Mesodermal cell (in vitro differentiated cells): ENCODE measurements at regions not wholly inside any gene's neighbourhood (a gene's known extent, or its start where the extent isn't known, plus 50 kb on each side); places are given as distances from the start of the nearest gene placed in this dataset.

Experiments used
- H3K27ac ChIP-seq: 2 replicates; pipeline ENCODE4 v1.7.0; 2013; ENCODE audit warnings: mild to moderate bottlenecking, low read depth, low read length, moderate library complexity; ENCODE audit not compliant: severe bottlenecking
- H3K36me3 ChIP-seq: 2 replicates; pipeline ENCODE4 v1.7.1; 2013; ENCODE audit warnings: mild to moderate bottlenecking, low read length, moderate library complexity; ENCODE audit not compliant: control insufficient read depth, insufficient read depth
- H3K4me1 ChIP-seq: one replicate; pipeline ENCODE4 v1.7.1; 2013; ENCODE audit warnings: mild to moderate bottlenecking, low read length; ENCODE audit not compliant: insufficient read depth, control insufficient read depth, poor library complexity, severe bottlenecking
- H3K4me3 ChIP-seq: 2 replicates; pipeline ENCODE4 v1.7.0; 2013; ENCODE audit warnings: low read length, control low read depth, mild to moderate bottlenecking; ENCODE audit not compliant: insufficient read depth, poor library complexity, severe bottlenecking; ENCODE audit errors: extremely low read depth
- H3K9me3 ChIP-seq: 2 replicates; pipeline ENCODE4 v1.7.1; 2013; ENCODE audit warnings: mild to moderate bottlenecking, low read length, moderate library complexity; ENCODE audit not compliant: control insufficient read depth
- WGBS, 2 experiments: methylation state at CpG; one replicate each; pipeline ENCODE4 v1.1.5; 2013; ENCODE audit warnings: missing lambda C conversion rate in 2 of 2; ENCODE audit not compliant: insufficient coverage in 2 of 2; 5-methylcytosine and 5-hydroxymethylcytosine counted together

GRCh38 chr7:67773081-67773480 is 776.4 kb downstream of the TYW1 start:
- H3K27ac ChIP-seq = no peak overlapping the region
- H3K4me1 ChIP-seq = peaks cover 3% of the 10 kb centered on the region
- 89 to 96% methylated on average over 4 to 6 of the region's 6 CpGs for WGBS, 2 experiments
- no peaks in the 10 kb centered on the region for H3K36me3 ChIP-seq
- H3K4me3 ChIP-seq = no peak overlapping the region
- H3K9me3 ChIP-seq = no peaks in the 10 kb centered on the region

GRCh38 chr7:67777119-67777518 is 780.5 kb downstream of the TYW1 start:
- Histone ChIP-seq H3K36me3 (no peaks in the 10 kb centered on the region), H3K4me1 (peaks cover 3% of the 10 kb centered on the region), H3K4me3 (no peak overlapping the region), H3K9me3 (no peaks in the 10 kb centered on the region), H3K27ac (no peak overlapping the region)
- WGBS, 2 experiments = 50 to 100% methylated on average over 1 of the region's 3 CpGs

GRCh38 chr7:67781841-67782240 is 785.2 kb downstream of the TYW1 start:
- Histone ChIP-seq H3K4me3 (no peak overlapping the region), H3K4me1 (peaks cover 3% of the 10 kb centered on the region), H3K27ac (no peak overlapping the region), H3K9me3 (no peaks in the 10 kb centered on the region), H3K36me3 (no peaks in the 10 kb centered on the region)
- 72 to 85% methylated on average over 3 to 5 of the region's 7 CpGs for WGBS, 2 experiments

DNA sequence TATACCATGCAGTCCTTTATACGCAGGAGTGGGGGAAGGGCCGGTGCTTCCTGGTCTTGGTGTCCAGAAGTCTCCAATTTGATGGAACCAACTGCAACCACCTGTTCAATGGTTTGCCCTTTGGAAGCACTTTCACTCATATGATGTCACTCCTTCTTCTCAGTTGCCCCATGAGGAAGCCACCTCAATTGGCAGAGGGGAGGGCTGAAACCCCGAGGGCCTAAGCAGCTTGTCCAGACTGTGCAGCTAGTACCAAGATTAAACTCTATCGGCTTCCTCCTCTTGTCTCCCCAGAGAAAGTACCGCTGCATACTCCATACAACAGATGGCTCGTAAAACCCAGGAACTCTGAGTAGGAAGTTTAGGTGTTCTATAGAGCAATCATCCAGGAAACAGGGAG is 789.4 kb downstream of the TYW1 start:
- H3K4me3 ChIP-seq = no peak overlapping the region
- H3K4me1 ChIP-seq = peaks cover 4% of the 10 kb centered on the region
- no peaks in the 10 kb centered on the region for H3K9me3 ChIP-seq
- no peaks in the 10 kb centered on the region for H3K36me3 ChIP-seq
- WGBS, 2 experiments = 89 to 100% methylated on average over 3 of the region's 6 CpGs
- no peak overlapping the region for H3K27ac ChIP-seq

DNA sequence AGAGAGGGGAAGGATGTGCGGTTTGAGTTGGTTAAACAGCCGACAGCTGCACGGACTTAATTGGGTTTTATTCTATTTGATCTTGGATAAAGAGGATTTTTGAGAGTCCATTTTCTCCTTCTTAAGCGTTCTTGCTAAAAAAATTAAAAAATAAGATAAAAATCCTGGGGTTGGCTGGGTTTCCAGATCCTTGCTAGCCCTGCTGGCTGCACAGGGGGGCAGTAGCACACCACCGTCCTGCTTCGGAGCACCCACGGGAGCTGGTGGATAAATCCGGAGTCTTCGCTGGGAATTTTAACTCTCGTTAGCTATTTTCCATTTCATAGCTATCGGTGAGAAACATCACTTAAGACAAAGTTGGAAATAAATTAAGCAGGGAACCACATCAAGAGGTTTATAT is 792.0 kb downstream of the TYW1 start:
- Histone ChIP-seq H3K4me1 (peaks cover 4% of the 10 kb centered on the region), H3K27ac (no peak overlapping the region), H3K9me3 (no peaks in the 10 kb centered on the region), H3K4me3 (no peak overlapping the region), H3K36me3 (no peaks in the 10 kb centered on the region)
- 83 to 85% methylated on average over 3 to 11 of the region's 11 CpGs for WGBS, 2 experiments

GRCh38 chr7:67791918-67792317 is 795.3 kb downstream of the TYW1 start:
- H3K9me3 ChIP-seq = no peaks in the 10 kb centered on the region
- WGBS, 2 experiments = 80 to 85% methylated on average over 3 of the region's 3 CpGs
- H3K4me1 ChIP-seq = peaks cover 4% of the 10 kb centered on the region
- H3K36me3 ChIP-seq = no peaks in the 10 kb centered on the region
- H3K4me3 ChIP-seq = no peak overlapping the region
- no peak overlapping the region for H3K27ac ChIP-seq

DNA sequence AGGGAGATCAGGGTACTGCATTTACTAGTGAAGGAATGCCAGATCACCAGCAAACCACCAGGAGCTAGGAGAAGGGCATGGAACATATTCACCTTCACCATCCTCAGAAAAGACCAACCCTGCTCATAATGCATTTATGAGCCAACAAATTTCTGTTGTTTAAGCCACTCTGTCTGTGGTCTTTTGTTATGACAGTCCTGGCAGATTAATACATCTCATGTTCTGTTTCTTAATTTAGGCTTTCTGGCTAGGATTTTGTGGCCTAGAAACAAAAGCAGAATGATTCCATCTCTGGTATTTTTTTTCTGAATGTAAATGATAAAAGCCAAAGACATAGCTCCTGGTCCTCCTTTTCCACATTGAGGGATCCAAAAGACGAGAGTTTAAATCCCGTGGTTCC is 797.9 kb downstream of the TYW1 start:
- WGBS, 2 experiments = 79% methylated on average over 2 of the region's 2 CpGs; no CpG with 5 or more reads in 1 of the 2 experiments
- H3K4me1 ChIP-seq = no peaks in the 10 kb centered on the region
- no peak overlapping the region for H3K27ac ChIP-seq
- H3K9me3 ChIP-seq = no peaks in the 10 kb centered on the region
- H3K4me3 ChIP-seq = no peak overlapping the region
- no peaks in the 10 kb centered on the region for H3K36me3 ChIP-seq

DNA sequence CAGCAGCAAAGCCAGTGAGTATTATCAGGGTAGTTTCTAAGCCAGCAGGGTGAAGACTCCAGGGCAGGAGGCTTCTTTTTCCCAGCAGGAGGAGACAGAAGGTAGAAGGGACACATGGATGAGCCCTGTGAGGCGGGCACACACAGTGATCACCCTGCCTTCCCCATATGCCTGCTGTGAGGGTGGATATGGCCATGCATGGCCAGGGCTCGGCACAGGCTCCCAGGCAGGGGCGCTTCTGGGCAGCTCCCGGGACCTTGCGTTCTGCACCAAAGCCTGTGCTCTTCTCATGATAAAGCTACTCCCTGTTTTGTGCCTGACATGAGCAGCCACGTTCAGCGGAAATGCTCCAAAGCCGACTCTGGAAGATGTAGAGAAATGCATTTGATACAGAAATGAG is 807.2 kb downstream of the TYW1 start:
- Histone ChIP-seq H3K9me3 (no peaks in the 10 kb centered on the region), H3K4me1 (no peaks in the 10 kb centered on the region), H3K36me3 (no peaks in the 10 kb centered on the region), H3K4me3 (no peak overlapping the region), H3K27ac (no peak overlapping the region)
- 86 to 91% methylated on average over 5 to 7 of the region's 8 CpGs for WGBS, 2 experiments

DNA sequence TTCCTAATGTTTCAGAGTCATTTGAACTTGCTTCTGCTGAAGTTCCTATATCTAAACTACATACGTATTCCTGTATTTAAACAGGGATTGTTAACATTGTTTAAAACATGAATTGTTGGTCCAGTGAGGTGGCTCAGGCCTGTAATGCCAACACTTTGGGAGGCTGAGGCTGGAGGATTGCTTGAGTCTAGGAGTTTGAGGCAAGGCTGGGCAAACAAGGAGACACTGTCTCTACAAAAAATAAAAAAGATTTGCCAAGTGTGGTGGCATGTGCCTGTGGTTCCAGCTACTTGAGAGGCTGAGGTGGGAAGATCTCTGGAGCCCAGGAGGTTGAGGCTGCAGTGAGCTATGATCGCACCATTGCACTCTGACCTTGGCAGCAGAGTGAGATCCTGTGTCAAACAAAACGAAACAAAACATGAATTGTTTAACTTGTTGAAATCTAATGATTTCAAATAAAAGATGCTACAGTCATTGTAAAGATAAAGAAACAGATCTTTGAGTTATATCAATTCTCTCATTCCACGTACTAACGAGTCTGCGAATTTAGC is 809.4 kb downstream of the TYW1 start:
- Histone ChIP-seq H3K9me3 (no peaks in the 10 kb centered on the region), H3K36me3 (no peaks in the 10 kb centered on the region), H3K4me1 (no peaks in the 10 kb centered on the region), H3K4me3 (no peak overlapping the region), H3K27ac (no peak overlapping the region)
- 81 to 90% methylated on average over 3 to 5 of the region's 6 CpGs for WGBS, 2 experiments

GRCh38 chr7:67807826-67808225 is 811.2 kb downstream of the TYW1 start:
- H3K9me3 ChIP-seq = no peaks in the 10 kb centered on the region
- H3K27ac ChIP-seq = no peak overlapping the region
- H3K36me3 ChIP-seq = no peaks in the 10 kb centered on the region
- H3K4me1 ChIP-seq = no peaks in the 10 kb centered on the region
- 80 to 88% methylated on average over 1 to 3 of the region's 5 CpGs for WGBS, 2 experiments
- no peak overlapping the region for H3K4me3 ChIP-seq

DNA sequence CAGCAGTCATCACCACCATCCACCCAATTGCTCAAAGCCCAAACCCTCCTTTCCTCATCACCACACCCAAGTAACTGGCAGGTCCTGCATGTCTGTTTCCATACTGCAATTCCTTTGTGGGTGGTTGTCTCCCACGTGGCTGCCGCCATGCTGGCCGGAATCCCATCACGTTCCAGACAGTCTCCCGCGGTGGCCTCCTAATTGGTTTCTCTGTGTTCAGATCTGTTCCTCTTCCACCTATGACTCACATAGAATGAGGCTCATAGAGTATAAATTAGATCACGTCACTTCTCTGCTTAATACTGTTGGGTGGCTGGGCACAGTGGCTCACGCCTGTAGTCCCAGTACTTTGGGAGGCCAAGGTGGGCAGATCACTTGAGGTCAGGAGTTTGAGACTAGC is 813.0 kb downstream of the TYW1 start:
- no peak overlapping the region for H3K27ac ChIP-seq
- H3K4me1 ChIP-seq = no peaks in the 10 kb centered on the region
- no peaks in the 10 kb centered on the region for H3K9me3 ChIP-seq
- WGBS, 2 experiments = 83 to 90% methylated on average over 2 to 6 of the region's 8 CpGs
- no peak overlapping the region for H3K4me3 ChIP-seq
- no peaks in the 10 kb centered on the region for H3K36me3 ChIP-seq
